Right atrium auricular region (tissue), 2 donors: ENCODE measurements at regions not wholly inside any gene's neighbourhood (a gene's known extent, or its start where the extent isn't known, plus 50 kb on each side); places are given as distances from the start of the nearest gene placed in this dataset.

Experiments used
- DNase-seq: peaks from one replicate; pipeline ENCODE4 v3.0.0-alpha.2; 2019; ENCODE audit warnings: low spot score
- H3K27ac ChIP-seq, 2 donors: fragments of 200-600 bp; sonication (generic); 1 replicate in 1 of 2; 2 replicates in 1 of 2; pipeline ENCODE4 v1.5.1; 2016 to 2019
- H3K27me3 ChIP-seq, 2 donors: fragments of 200-600 bp; sonication (generic); one replicate each; pipeline versions ENCODE4 v1.5.1 to v1.6.0; 2017 to 2019
- H3K36me3 ChIP-seq: fragments of 200-600 bp; sonication (generic); one replicate; pipeline ENCODE4 v1.5.1; 2016
- H3K4me1 ChIP-seq, 2 donors: fragments of 200-600 bp; sonication (generic); one replicate each; pipeline versions ENCODE4 v1.5.1 to v1.6.0; 2017 to 2019
- H3K4me3 ChIP-seq, 2 donors: fragments of 200-600 bp; sonication (generic); 1 replicate in 1 of 2; 2 replicates in 1 of 2; pipeline ENCODE4 v1.5.1; 2017 to 2019; ENCODE audit warnings: mild to moderate bottlenecking in 1 of 2, moderate library complexity in 1 of 2
- H3K9me3 ChIP-seq, 2 donors: fragments of 200-600 bp; sonication (generic); one replicate each; pipeline ENCODE4 v1.5.1; 2019
- TF ChIP-seq, protein P1 (sequence below), 2 donors: fragments of 200-600 bp; sonication (generic); IDR thresholded peaks; one replicate each; pipeline ENCODE4 v1.5.1; 2019; ENCODE audit warnings: antibody characterized with exemption in 2 of 2

DNA sequence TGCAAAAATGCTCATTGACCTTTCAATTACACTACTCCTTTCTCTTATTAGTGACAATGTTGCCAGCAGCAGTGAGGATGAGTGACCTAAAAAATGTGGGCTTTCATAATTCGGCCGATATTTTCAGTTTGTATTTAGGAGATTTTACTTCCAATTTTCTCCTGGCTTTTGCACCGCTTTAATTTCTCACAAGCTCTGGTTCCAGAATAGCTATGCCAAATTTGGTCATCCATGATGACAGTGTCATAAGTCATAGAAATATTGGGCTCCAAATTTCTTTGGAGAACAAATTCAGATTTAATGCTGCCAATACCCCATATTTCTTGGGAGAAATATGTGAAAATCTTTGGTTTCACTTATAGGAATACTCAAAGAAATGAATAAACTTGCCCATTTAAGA lies 187.7 kb upstream of the HCCS start:
- H3K4me1 ChIP-seq, result no peaks in the 10 kb centered on the region
- no peaks in the 10 kb centered on the region for H3K27me3 ChIP-seq
- H3K27ac ChIP-seq, result no peak overlapping the region
- no peaks in the 10 kb centered on the region for H3K9me3 ChIP-seq
- H3K4me3 ChIP-seq, result no peak overlapping the region
- DNase-seq, result no peak
- TF ChIP-seq, protein P1, sequence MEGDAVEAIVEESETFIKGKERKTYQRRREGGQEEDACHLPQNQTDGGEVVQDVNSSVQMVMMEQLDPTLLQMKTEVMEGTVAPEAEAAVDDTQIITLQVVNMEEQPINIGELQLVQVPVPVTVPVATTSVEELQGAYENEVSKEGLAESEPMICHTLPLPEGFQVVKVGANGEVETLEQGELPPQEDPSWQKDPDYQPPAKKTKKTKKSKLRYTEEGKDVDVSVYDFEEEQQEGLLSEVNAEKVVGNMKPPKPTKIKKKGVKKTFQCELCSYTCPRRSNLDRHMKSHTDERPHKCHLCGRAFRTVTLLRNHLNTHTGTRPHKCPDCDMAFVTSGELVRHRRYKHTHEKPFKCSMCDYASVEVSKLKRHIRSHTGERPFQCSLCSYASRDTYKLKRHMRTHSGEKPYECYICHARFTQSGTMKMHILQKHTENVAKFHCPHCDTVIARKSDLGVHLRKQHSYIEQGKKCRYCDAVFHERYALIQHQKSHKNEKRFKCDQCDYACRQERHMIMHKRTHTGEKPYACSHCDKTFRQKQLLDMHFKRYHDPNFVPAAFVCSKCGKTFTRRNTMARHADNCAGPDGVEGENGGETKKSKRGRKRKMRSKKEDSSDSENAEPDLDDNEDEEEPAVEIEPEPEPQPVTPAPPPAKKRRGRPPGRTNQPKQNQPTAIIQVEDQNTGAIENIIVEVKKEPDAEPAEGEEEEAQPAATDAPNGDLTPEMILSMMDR (IDR thresholded peaks at IDR 0.05), result no peak
- H3K36me3 ChIP-seq, result no peaks in the 10 kb centered on the region

DNA sequence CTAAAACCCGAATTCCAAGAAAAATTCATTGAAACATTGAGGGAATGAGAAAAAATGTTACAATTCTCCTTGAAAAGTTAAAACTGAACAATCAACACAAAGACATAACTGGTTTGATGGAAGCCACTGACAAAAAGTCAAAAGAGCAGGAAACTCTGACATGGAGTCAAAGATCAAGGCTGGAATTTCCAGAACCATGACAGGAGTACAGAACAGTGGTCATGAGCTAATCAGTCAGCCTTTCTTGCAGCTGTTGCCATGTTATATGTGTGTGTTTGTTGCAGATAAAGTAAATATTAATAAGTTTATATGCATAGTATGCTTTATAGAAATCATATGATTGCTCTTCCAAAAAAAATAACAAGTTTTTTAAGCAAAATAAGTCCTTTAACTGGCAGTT lies 184.7 kb upstream of the HCCS start:
- H3K9me3 ChIP-seq, result no peaks in the 10 kb centered on the region
- TF ChIP-seq, protein P1 (IDR thresholded peaks at IDR 0.05), result no peak
- no peak overlapping the region for H3K27ac ChIP-seq
- H3K27me3 ChIP-seq, result no peaks in the 10 kb centered on the region
- H3K4me3 ChIP-seq, result no peak overlapping the region
- no peak for DNase-seq
- no peaks in the 10 kb centered on the region for H3K36me3 ChIP-seq
- no peaks in the 10 kb centered on the region for H3K4me1 ChIP-seq

DNA sequence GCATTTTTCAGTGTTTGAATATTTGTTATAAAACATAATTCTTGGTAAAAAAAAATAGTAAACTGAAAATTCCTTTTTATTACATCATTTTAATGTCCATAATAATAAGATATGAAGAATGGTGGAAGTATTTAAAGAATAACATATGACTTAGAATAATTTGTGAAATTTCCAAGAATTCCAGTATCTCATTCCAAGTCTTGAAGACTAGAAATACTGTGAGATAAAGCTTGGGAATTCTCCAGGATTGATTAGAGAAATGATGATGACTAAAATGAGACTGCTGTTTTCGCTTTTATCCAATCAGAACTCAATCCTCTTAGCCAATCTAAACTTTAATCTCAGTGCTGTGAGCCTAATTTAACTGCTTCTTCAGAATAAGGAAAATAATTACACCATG lies 184.2 kb upstream of the HCCS start:
- no peaks in the 10 kb centered on the region for H3K36me3 ChIP-seq
- H3K27ac ChIP-seq, result no peak overlapping the region
- no peaks in the 10 kb centered on the region for H3K4me1 ChIP-seq
- TF ChIP-seq, protein P1 (IDR thresholded peaks at IDR 0.05), result no peak
- no peak for DNase-seq
- H3K27me3 ChIP-seq, result no peaks in the 10 kb centered on the region
- H3K9me3 ChIP-seq, result no peaks in the 10 kb centered on the region
- H3K4me3 ChIP-seq, result no peak overlapping the region

DNA sequence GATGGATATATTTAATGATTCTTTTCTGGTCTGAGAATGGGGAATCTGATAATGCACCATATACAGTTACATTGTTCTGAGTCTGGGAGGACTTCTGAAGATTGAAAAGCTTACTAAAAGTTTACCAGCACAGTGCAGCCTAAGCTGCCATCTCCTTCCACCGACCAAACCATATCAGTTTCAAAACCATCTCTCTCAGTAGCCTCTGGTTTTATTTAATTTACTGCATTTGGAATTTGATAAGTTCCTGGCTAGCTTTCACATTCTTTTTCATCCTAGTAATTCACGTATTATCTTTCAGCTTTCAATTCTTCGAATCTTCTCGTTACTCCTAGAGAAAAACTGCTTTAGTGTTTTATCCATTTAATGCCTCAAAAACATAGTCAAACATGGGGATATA lies 181.4 kb upstream of the HCCS start:
- TF ChIP-seq, protein P1 (IDR thresholded peaks at IDR 0.05), result no peak
- Histone ChIP-seq H3K36me3 (no peaks in the 10 kb centered on the region), H3K4me3 (no peak overlapping the region), H3K9me3 (no peaks in the 10 kb centered on the region), H3K27me3 (no peaks in the 10 kb centered on the region), H3K27ac (no peak overlapping the region), H3K4me1 (no peaks in the 10 kb centered on the region)
- DNase-seq, result no peak

DNA sequence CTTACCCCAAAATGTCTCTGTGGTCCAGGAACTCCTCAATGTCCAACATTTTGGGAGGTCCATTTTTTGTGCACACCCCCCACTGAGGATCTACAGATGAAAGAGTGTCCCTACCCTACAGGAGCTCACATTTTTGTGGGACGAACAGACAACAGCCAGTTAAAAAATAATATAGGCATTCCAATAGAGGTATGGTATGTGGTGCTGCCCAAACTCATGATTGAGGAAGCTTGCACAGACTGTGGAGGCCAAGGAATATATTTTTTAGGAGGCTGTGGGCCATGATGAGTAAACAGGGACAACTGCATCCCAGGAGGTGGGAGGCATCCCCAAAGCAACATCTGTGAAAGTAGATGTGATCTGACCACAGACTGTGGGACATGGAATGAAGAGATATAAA lies 181.0 kb upstream of the HCCS start:
- Histone ChIP-seq H3K27ac (no peak overlapping the region), H3K36me3 (no peaks in the 10 kb centered on the region), H3K4me3 (no peak overlapping the region), H3K27me3 (no peaks in the 10 kb centered on the region), H3K9me3 (no peaks in the 10 kb centered on the region), H3K4me1 (no peaks in the 10 kb centered on the region)
- TF ChIP-seq, protein P1 (IDR thresholded peaks at IDR 0.05), result no peak
- DNase-seq, result no peak

DNA sequence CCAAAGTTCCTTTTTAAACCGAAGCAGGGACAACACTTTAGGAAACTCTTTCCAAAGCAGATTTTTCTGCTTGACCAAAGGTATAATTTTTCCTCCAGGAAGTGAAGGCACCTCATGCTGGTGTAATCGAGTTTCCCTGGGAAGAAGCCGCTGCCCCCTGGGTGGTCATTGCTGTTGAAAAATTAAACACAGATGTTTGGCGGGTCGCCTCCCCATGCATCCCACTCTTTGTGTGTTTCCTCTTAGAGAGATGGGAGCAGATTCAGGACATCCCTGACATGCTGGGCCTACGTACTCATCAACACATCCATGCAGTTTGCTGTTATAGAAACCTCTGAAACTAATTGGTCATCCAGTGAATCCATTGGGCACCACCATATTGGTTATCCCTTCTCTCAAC lies 179.2 kb upstream of the HCCS start:
- TF ChIP-seq, protein P1 (IDR thresholded peaks at IDR 0.05), result no peak
- H3K4me3 ChIP-seq, result no peak overlapping the region
- no peak for DNase-seq

More for the DNA sequence above, 179.2 kb upstream of the HCCS start:
- no peaks in the 10 kb centered on the region for H3K36me3 ChIP-seq
- H3K9me3 ChIP-seq, result no peaks in the 10 kb centered on the region
- H3K27me3 ChIP-seq, result no peaks in the 10 kb centered on the region
- no peaks in the 10 kb centered on the region for H3K4me1 ChIP-seq
- H3K27ac ChIP-seq, result no peak overlapping the region
